ENCODE measurements at regions not wholly inside any gene's neighbourhood (a gene's known extent, or its start where the extent isn't known, plus 50 kb on each side); places are given as distances from the start of the nearest gene placed in this dataset.

GRCh38 chr10:53079283-53079682 lies 306.7 kb upstream of the MBL2 start:
- no peak for TF ChIP-seq CTCF (IDR thresholded peaks at IDR 0.05)
- Histone ChIP-seq H3K36me3 (no peaks in the 10 kb centered on the region), H3K9me3 (no peaks in the 10 kb centered on the region), H3K27ac (no peak overlapping the region), H3K4me1 (no peaks in the 10 kb centered on the region), H3K4me3 (no peak overlapping the region), H3K27me3 (no peaks in the 10 kb centered on the region)
- DNase-seq (ENCODE audit: low spot score) = no peak

GRCh38 chr10:53076948-53077347 lies 304.4 kb upstream of the MBL2 start:
- no peak for TF ChIP-seq CTCF (IDR thresholded peaks at IDR 0.05)
- H3K27me3 ChIP-seq = no peaks in the 10 kb centered on the region

GRCh38 chr10:53075469-53075868 lies 302.9 kb upstream of the MBL2 start:
- Histone ChIP-seq H3K4me3 (no peak overlapping the region), H3K36me3 (no peaks in the 10 kb centered on the region), H3K9me3 (no peaks in the 10 kb centered on the region), H3K27me3 (no peaks in the 10 kb centered on the region), H3K27ac (no peak overlapping the region), H3K4me1 (no peaks in the 10 kb centered on the region)
- no peak for DNase-seq (ENCODE audit: low spot score)
- no peak for TF ChIP-seq CTCF (IDR thresholded peaks at IDR 0.05)

More at GRCh38 chr10:53076948-53077347, 304.4 kb upstream of the MBL2 start:
- no peak for DNase-seq (ENCODE audit: low spot score)
- no peaks in the 10 kb centered on the region for H3K36me3 ChIP-seq
- H3K4me3 ChIP-seq = no peak overlapping the region
- H3K27ac ChIP-seq = no peak overlapping the region
- H3K9me3 ChIP-seq = no peaks in the 10 kb centered on the region
- no peaks in the 10 kb centered on the region for H3K4me1 ChIP-seq

GRCh38 chr10:53072144-53072543 lies 299.6 kb upstream of the MBL2 start:
- Histone ChIP-seq H3K4me3 (no peak overlapping the region), H3K36me3 (no peaks in the 10 kb centered on the region), H3K27ac (no peak overlapping the region), H3K4me1 (no peaks in the 10 kb centered on the region), H3K9me3 (no peaks in the 10 kb centered on the region), H3K27me3 (no peaks in the 10 kb centered on the region)
- DNase-seq (ENCODE audit: low spot score) = no peak
- no peak for TF ChIP-seq CTCF (IDR thresholded peaks at IDR 0.05)

GRCh38 chr10:53071505-53072125 lies 299.0 kb upstream of the MBL2 start:
- no peak for DNase-seq (ENCODE audit: low spot score)

More at GRCh38 chr10:53071505-53072125, 299.0 kb upstream of the MBL2 start:
- Histone ChIP-seq H3K27ac (no peak overlapping the region), H3K27me3 (no peaks in the 10 kb centered on the region), H3K36me3 (no peaks in the 10 kb centered on the region), H3K9me3 (no peaks in the 10 kb centered on the region), H3K4me1 (no peaks in the 10 kb centered on the region), H3K4me3 (no peak overlapping the region)
- no peak for TF ChIP-seq CTCF (IDR thresholded peaks at IDR 0.05)

Measured in right atrium auricular region (tissue), 2 donors.